ENCODE measurements at regions not wholly inside any gene's neighbourhood (a gene's known extent, or its start where the extent isn't known, plus 50 kb on each side); places are given as distances from the start of the nearest gene placed in this dataset.
A peak's percentile ranks its signal among the peaks of the same experiment; 100 is the strongest.

DNA sequence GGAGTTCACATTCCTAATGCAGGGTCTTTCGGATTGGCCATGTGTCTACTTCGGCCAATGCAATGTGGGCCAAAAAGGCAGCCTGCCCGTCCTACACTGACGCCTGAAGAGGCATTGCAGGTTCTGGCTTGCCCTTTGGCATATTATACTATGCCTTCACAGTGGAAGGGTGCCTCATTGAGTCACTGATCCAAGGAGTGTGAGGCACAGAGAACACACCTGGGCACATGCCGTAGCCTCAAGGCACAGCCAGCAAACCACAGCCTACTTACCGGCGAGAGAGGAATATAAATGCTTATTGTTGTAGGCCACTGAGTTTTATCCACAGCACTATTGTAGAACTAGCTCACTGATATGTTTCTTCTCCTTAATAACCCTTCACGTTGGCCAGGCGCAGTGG, 409.6 kb downstream of the GADD45G start:
- TF ChIP-seq ZNF501 (tag by site-specific recombination; IDR thresholded peaks at IDR 0.05) (no peak), ZNF132 (tag by site-specific recombination; IDR thresholded peaks at IDR 0.05; ENCODE audit: borderline replicate concordance) (no peak), ZNF626 (tag by site-specific recombination; IDR thresholded peaks at IDR 0.05) (no peak), ZFHX2 (tag by site-specific recombination; conservative IDR thresholded peaks at IDR 0.05) (no peak), ZNF266 (tag by site-specific recombination; IDR thresholded peaks at IDR 0.05; ENCODE audit: low read depth) (no peak), GLIS1 (tag by site-specific recombination; IDR thresholded peaks at IDR 0.05) (no peak), RBAK (tag by site-specific recombination; IDR thresholded peaks at IDR 0.05) (no peak), EGR2 (tag by site-specific recombination; IDR thresholded peaks at IDR 0.05; ENCODE audit: low read depth) (no peak), OSR2 (tag by site-specific recombination; IDR thresholded peaks at IDR 0.05) (no peak), ZNF394 (tag by site-specific recombination; IDR thresholded peaks at IDR 0.05; ENCODE audit: borderline replicate concordance) (no peak), ZNF324 (tag by site-specific recombination; IDR thresholded peaks at IDR 0.05) (no peak), ZNF426 (tag by site-specific recombination; IDR thresholded peaks at IDR 0.05) (no peak), ZNF544 (tag by site-specific recombination; IDR thresholded peaks at IDR 0.05) (no peak), ZNF707 (tag by site-specific recombination; IDR thresholded peaks at IDR 0.05) (no peak), ZBTB17 (tag by site-specific recombination; IDR thresholded peaks at IDR 0.05) (no peak), SETDB1 (IDR thresholded peaks at IDR 0.05; ENCODE audit: insufficient read length, low read length) (no peak)
- TF ChIP-seq, protein P1, sequence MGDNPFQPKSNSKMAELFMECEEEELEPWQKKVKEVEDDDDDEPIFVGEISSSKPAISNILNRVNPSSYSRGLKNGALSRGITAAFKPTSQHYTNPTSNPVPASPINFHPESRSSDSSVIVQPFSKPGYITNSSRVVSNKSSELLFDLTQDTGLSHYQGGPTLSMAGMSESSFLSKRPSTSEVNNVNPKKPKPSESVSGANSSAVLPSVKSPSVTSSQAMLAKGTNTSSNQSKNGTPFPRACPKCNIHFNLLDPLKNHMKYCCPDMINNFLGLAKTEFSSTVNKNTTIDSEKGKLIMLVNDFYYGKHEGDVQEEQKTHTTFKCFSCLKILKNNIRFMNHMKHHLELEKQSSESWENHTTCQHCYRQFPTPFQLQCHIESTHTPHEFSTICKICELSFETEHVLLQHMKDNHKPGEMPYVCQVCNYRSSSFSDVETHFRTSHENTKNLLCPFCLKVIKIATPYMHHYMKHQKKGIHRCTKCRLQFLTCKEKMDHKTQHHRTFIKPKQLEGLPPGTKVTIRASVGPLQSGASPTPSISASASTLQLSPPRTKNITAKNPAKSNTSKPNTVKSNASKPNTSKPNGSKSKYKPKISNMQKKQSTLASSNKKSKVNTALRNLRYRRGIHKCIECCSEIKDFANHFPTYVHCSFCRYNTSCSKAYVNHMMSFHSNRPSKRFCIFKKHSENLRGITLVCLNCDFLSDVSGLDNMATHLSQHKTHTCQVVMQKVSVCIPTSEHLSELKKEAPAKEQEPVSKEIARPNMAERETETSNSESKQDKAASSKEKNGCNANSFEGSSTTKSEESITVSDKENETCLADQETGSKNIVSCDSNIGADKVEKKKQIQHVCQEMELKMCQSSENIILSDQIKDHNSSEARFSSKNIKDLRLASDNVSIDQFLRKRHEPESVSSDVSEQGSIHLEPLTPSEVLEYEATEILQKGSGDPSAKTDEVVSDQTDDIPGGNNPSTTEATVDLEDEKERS (tag by site-specific recombination; IDR thresholded peaks at IDR 0.05) = no peak
- TF ChIP-seq, protein P2, sequence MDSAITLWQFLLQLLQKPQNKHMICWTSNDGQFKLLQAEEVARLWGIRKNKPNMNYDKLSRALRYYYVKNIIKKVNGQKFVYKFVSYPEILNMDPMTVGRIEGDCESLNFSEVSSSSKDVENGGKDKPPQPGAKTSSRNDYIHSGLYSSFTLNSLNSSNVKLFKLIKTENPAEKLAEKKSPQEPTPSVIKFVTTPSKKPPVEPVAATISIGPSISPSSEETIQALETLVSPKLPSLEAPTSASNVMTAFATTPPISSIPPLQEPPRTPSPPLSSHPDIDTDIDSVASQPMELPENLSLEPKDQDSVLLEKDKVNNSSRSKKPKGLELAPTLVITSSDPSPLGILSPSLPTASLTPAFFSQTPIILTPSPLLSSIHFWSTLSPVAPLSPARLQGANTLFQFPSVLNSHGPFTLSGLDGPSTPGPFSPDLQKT (IDR thresholded peaks at IDR 0.05; ENCODE audit: borderline replicate concordance, low read depth, low read length) = no peak
- TF ChIP-seq, protein P3, sequence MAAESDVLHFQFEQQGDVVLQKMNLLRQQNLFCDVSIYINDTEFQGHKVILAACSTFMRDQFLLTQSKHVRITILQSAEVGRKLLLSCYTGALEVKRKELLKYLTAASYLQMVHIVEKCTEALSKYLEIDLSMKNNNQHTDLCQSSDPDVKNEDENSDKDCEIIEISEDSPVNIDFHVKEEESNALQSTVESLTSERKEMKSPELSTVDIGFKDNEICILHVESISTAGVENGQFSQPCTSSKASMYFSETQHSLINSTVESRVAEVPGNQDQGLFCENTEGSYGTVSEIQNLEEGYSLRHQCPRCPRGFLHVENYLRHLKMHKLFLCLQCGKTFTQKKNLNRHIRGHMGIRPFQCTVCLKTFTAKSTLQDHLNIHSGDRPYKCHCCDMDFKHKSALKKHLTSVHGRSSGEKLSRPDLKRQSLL (tag by site-specific recombination; IDR thresholded peaks at IDR 0.05) = no peak
- TF ChIP-seq, protein P4, sequence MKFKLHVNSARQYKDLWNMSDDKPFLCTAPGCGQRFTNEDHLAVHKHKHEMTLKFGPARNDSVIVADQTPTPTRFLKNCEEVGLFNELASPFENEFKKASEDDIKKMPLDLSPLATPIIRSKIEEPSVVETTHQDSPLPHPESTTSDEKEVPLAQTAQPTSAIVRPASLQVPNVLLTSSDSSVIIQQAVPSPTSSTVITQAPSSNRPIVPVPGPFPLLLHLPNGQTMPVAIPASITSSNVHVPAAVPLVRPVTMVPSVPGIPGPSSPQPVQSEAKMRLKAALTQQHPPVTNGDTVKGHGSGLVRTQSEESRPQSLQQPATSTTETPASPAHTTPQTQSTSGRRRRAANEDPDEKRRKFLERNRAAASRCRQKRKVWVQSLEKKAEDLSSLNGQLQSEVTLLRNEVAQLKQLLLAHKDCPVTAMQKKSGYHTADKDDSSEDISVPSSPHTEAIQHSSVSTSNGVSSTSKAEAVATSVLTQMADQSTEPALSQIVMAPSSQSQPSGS (tag by site-specific recombination; IDR thresholded peaks at IDR 0.05; ENCODE audit: low read depth) = no peak
- H3K4me1 ChIP-seq (ENCODE audit: control insufficient read depth, insufficient read depth, low read length) = no peaks in the 10 kb centered on the region
- ChIA-PET POLR2A (no interaction called here), CTCF (no interaction called here)
- no peaks in the 10 kb centered on the region for H3K9me3 ChIP-seq (ENCODE audit: control insufficient read depth, insufficient read depth, low read depth, low read length)
- H3K36me3 ChIP-seq (ENCODE audit: control insufficient read depth in 2 of 2, insufficient read depth in 1 of 2, low read length in 2 of 2) = no peaks in the 10 kb centered on the region
- H3K27ac ChIP-seq (ENCODE audit: extremely low read depth, low read depth, low read length) = no peak overlapping the region
- no peak overlapping the region for H3K4me3 ChIP-seq (ENCODE audit: low read depth, low read length)

DNA sequence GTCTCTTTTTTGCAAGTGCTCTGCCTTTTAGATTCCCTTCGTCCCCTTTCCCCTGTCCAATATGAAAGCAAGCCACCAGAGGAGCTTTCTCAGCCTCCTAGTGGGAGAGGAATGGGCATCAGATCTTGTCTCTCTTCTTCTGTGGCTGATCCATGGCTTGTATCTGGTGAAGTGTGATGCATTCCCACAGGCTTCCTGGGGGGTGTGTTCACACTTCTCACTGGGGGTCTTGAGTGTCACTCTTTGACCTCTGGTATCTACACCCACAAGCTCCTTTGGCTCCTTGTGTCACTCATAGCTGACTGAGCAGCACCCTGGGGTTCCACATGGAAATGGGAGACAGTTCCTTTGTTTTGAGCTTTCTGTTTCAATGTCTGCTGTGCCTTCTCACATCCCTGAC, 411.5 kb downstream of the GADD45G start:
- H3K36me3 ChIP-seq (ENCODE audit: control insufficient read depth in 2 of 2, insufficient read depth in 1 of 2, low read length in 2 of 2) = no peaks in the 10 kb centered on the region
- no peak overlapping the region for H3K4me3 ChIP-seq (ENCODE audit: low read depth, low read length)
- no peak overlapping the region for H3K27ac ChIP-seq (ENCODE audit: extremely low read depth, low read depth, low read length)
- ChIA-PET POLR2A (no interaction called here), CTCF (interaction anchor here (0.8 to 1.6 kb wide), 2 partner anchors 45 to 414 kb away, joined by 3 read pairs; no protein-coding TSS in a partner anchor)
- TF ChIP-seq SP7 (tag by site-specific recombination; IDR thresholded peaks at IDR 0.05) (no peak), ZNF571 (tag by site-specific recombination; IDR thresholded peaks at IDR 0.05) (no peak), GLIS1 (tag by site-specific recombination; IDR thresholded peaks at IDR 0.05) (peak; percentile 74), ZNF114 (tag by site-specific recombination; IDR thresholded peaks at IDR 0.05) (no peak)
- TF ChIP-seq, protein P5, sequence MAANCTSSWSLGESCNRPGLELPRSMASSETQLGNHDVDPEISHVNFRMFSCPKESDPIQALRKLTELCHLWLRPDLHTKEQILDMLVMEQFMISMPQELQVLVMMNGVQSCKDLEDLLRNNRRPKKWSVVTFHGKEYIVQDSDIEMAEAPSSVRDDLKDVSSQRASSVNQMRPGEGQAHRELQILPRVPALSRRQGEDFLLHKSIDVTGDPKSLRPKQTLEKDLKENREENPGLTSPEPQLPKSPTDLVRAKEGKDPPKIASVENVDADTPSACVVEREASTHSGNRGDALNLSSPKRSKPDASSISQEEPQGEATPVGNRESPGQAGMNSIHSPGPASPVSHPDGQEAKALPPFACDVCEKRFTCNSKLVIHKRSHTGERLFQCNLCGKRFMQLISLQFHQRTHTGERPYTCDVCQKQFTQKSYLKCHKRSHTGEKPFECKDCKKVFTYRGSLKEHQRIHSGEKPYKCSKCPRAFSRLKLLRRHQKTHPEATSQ (tag by site-specific recombination; IDR thresholded peaks at IDR 0.05) = no peak
- no peaks in the 10 kb centered on the region for H3K9me3 ChIP-seq (ENCODE audit: control insufficient read depth, insufficient read depth, low read depth, low read length)
- H3K4me1 ChIP-seq (ENCODE audit: control insufficient read depth, insufficient read depth, low read length) = no peaks in the 10 kb centered on the region
